ENCODE measurements at regions not wholly inside any gene's neighbourhood (a gene's known extent, or its start where the extent isn't known, plus 50 kb on each side); places are given as distances from the start of the nearest gene placed in this dataset.

DNA sequence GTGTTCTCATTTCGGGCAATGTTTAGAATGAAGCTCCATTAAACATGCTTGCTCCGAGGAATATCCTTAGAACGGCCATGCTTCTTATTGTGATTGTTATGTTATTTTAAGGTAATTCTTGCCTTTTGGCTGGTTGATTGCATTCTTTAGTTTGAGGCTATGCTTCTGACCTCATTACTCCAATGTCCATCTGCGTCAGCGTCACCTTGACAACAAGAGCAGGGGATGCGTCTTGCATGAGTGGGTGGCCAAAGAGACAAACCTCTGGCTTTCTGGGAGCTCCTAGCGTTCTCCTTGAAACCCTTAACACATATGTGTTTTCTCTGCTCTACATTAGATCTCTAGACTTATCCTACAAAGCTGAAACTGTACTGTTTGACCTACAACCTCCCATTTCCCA, 184.3 kb downstream of the THBS2 start:
- 91 to 95% methylated on average over 7 of the region's 7 CpGs for WGBS, 2 donors
- H3K4me3 ChIP-seq (ENCODE audit: low read depth, poor library complexity, severe bottlenecking): no peak overlapping the region
- DNase-seq (ENCODE audit: low spot score in 2 of 2): no peak
- TF ChIP-seq, protein P1, sequence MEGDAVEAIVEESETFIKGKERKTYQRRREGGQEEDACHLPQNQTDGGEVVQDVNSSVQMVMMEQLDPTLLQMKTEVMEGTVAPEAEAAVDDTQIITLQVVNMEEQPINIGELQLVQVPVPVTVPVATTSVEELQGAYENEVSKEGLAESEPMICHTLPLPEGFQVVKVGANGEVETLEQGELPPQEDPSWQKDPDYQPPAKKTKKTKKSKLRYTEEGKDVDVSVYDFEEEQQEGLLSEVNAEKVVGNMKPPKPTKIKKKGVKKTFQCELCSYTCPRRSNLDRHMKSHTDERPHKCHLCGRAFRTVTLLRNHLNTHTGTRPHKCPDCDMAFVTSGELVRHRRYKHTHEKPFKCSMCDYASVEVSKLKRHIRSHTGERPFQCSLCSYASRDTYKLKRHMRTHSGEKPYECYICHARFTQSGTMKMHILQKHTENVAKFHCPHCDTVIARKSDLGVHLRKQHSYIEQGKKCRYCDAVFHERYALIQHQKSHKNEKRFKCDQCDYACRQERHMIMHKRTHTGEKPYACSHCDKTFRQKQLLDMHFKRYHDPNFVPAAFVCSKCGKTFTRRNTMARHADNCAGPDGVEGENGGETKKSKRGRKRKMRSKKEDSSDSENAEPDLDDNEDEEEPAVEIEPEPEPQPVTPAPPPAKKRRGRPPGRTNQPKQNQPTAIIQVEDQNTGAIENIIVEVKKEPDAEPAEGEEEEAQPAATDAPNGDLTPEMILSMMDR (IDR thresholded peaks at IDR 0.05): no peak
- TF ChIP-seq POLR2A (IDR thresholded peaks at IDR 0.05): no peak
- intact Hi-C loops (cut with DNase I; ENCODE audit: low total_unique reads): no loop called here

DNA sequence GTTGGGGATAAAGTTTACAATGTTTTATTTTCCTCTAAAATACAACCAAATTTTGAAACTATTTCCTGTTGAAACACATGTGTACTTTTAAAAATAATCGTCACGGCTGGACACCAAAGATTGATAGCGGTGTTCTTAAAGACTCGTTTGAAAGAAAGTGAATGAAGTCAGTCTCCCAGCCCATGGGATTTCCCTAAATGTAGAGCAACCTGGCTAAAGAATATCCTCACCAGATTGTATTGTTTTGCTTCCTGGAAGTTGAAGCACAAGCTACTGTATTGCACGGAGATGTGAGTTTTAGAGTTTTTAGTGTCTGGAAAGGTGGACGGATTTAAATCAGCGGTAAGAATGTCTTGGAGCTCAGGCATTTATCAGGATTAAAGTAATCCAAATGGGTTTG, 189.5 kb downstream of the THBS2 start:
- intact Hi-C loops (cut with DNase I; ENCODE audit: low total_unique reads): no loop called here
- TF ChIP-seq, protein P1 (IDR thresholded peaks at IDR 0.05): no peak
- TF ChIP-seq POLR2A (IDR thresholded peaks at IDR 0.05): no peak
- H3K4me3 ChIP-seq (ENCODE audit: low read depth, poor library complexity, severe bottlenecking): no peak overlapping the region
- DNase-seq (ENCODE audit: low spot score in 2 of 2): no peak
- 68 to 70% methylated on average over 7 of the region's 7 CpGs for WGBS, 2 donors

DNA sequence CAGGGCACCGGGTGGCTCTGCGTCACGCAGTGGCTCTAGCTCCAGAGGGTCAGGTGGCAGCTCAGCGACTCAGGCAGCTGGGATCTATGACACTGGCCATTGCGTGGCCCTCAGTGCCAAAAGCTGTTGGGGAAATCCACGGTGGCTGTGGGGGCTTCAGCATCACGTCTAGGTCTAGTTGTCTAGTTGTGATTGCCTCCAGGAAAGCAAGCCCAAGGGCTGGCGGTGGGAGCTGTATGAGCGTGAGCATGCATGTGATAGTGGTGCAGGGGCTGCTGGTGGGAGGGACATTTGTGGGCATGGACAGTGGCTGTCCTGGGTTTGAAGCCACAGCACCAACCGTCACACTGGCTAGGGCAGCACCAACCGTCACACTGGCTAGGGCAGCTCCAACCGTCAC, 191.4 kb downstream of the THBS2 start:
- peak in 1 of 2 donors; percentile 36 for DNase-seq (ENCODE audit: low spot score in 2 of 2)
- intact Hi-C loops (cut with DNase I; ENCODE audit: low total_unique reads): no loop called here
- WGBS, 2 donors: 92 to 96% methylated on average over 12 of the region's 12 CpGs
- H3K4me3 ChIP-seq (ENCODE audit: low read depth, poor library complexity, severe bottlenecking): no peak overlapping the region
- no peak for TF ChIP-seq POLR2A (IDR thresholded peaks at IDR 0.05)
- TF ChIP-seq, protein P1 (IDR thresholded peaks at IDR 0.05): no peak

DNA sequence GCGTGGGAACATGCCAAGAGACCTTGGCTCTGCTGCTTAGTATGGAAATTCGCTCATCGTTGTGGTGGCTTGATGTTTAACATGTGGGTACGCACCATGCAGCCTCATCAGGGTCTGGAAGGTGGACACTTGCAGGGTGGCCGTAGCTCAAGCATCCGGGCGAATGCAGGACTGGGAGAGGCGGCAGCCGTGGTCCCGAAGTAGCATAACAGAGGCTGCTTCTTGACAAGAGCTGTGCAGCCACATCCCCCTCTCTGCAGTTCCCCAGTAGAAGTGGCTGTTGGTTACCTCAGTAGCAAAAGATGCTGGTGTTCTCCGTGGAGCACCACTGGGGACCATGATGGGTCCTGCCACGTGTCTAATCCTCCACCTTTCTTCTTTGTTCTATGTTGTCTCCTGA, 195.0 kb downstream of the THBS2 start:
- DNase-seq (ENCODE audit: low spot score in 2 of 2): no peak
- WGBS, 2 donors: 88% methylated on average over 12 of the region's 12 CpGs
- no peak overlapping the region for H3K4me3 ChIP-seq (ENCODE audit: low read depth, poor library complexity, severe bottlenecking)
- TF ChIP-seq, protein P1 (IDR thresholded peaks at IDR 0.05): no peak
- no peak for TF ChIP-seq POLR2A (IDR thresholded peaks at IDR 0.05)
- intact Hi-C loops (cut with DNase I; ENCODE audit: low total_unique reads): no loop called here

DNA sequence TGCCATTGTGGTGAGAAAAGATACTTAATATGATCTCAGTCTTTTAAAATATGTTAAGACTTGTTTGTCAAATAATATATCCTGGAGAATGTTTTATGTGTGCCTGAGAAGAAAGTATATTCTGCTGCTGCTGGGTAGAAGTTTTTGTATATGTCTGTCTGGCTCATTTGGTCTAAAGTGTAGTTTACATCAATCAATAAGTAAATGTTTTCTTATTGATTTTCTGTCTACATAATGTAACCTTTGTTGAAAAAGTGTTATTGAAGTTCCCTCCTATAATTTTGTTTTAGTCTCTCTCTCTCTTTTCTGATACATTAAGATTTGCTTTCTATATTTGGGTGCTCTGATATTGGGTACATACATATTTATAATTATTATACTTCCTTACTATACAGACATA, 201.2 kb downstream of the THBS2 start:
- no peak for DNase-seq (ENCODE audit: low spot score in 2 of 2)
- TF ChIP-seq, protein P1 (IDR thresholded peaks at IDR 0.05): no peak
- no peak for TF ChIP-seq POLR2A (IDR thresholded peaks at IDR 0.05)
- intact Hi-C loops (cut with DNase I; ENCODE audit: low total_unique reads): no loop called here
- H3K4me3 ChIP-seq (ENCODE audit: low read depth, poor library complexity, severe bottlenecking): no peak overlapping the region

DNA sequence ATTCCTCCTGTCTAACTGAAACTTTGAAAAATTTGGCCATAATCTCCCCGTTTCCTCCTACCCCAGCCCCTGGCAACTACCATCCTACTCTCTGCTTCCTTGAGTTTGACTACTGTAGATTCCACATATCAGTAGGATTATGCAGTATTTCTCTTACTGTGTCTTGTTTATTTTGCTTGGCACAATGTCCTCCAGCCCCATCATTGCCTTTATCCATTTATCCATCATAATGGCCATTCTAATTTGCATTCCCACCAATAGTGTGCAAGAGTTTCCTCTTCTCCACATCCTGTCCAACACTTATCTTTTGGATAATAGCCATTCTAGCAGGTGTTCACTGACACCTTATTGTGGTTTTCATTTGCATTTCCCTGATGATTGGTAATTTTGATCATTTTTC, 202.3 kb downstream of the THBS2 start:
- DNase-seq (ENCODE audit: low spot score in 2 of 2): no peak
- TF ChIP-seq, protein P1 (IDR thresholded peaks at IDR 0.05): no peak
- no peak for TF ChIP-seq POLR2A (IDR thresholded peaks at IDR 0.05)
- no peak overlapping the region for H3K4me3 ChIP-seq (ENCODE audit: low read depth, poor library complexity, severe bottlenecking)
- WGBS, 2 donors: 95 to 96% methylated on average over 1 of the region's 1 CpG
- intact Hi-C loops (cut with DNase I; ENCODE audit: low total_unique reads): no loop called here
